Caco-2 (cell line): ENCODE measurements at regions not wholly inside any gene's neighbourhood (a gene's known extent, or its start where the extent isn't known, plus 50 kb on each side); places are given as distances from the start of the nearest gene placed in this dataset.

Source experiments
- BruUV-seq: library from RNA; stranded (reverse); fragments of 400-500 nt; replicated peaks from 2 replicates; lab custom pipeline; 2021; lab: Mats Ljungman, UMichigan
- CTCF ChIA-PET: fragments of 300-600 bp; sonication (Branson Sonifier 250); formaldehyde crosslinking; loops from one replicate; lab custom pipeline; 2022; ENCODE audit warnings: antibody characterized with exemption; lab: Charles Lee
- POLR2A ChIA-PET: fragments of 300-600 bp; sonication (Branson Sonifier 250); formaldehyde crosslinking; loops from one replicate; lab custom pipeline; 2022; ENCODE audit warnings: antibody characterized with exemption; lab: Charles Lee
- DNase-seq, 2 experiments: peaks; one replicate each; pipeline versions ENCODE4 v3.0.0 to v3.0.0-alpha.2; 2020 to 2022
- H3K27me3 ChIP-seq: replicated peaks from 2 replicates; pipeline ENCODE4 v1.6.0; 2011; ENCODE audit warnings: low read length; ENCODE audit not compliant: control insufficient read depth, insufficient read depth
- H3K36me3 ChIP-seq: 2 replicates; pipeline ENCODE4 v1.5.1; 2011; ENCODE audit warnings: low read length; ENCODE audit not compliant: control insufficient read depth, insufficient read depth
- H3K4me1 ChIP-seq: fragments of 250-450 bp; sonication (Bioruptor Pico); 2 replicates; pipeline ENCODE4 v1.5.1; 2020; ENCODE audit warnings: mild to moderate bottlenecking
- H3K4me3 ChIP-seq: 2 replicates; pipeline ENCODE4 v1.5.1; 2011; ENCODE audit warnings: low read depth, mild to moderate bottlenecking, control low read depth, low read length
- H3K9me3 ChIP-seq: fragments of 250-450 bp; sonication (Bioruptor Pico); 2 replicates; pipeline ENCODE4 v1.5.1; 2020; ENCODE audit warnings: mild to moderate bottlenecking, moderate library complexity
- H3K27ac Mint-ChIP-seq: one replicate; pipeline ENCODE4 v1.8.0; 2022; ENCODE audit warnings: mixed read lengths; ENCODE audit not compliant: unreplicated experiment
- H3K27me3 Mint-ChIP-seq: one replicate; pipeline ENCODE4 v1.8.0; 2022; ENCODE audit warnings: mixed read lengths; ENCODE audit not compliant: insufficient read depth, unreplicated experiment
- H3K36me3 Mint-ChIP-seq: one replicate; pipeline ENCODE4 v1.8.0; 2022; ENCODE audit warnings: mild to moderate bottlenecking, mixed read lengths; ENCODE audit not compliant: insufficient read depth, unreplicated experiment
- H3K4me1 Mint-ChIP-seq: one replicate; pipeline ENCODE4 v1.8.0; 2022; ENCODE audit warnings: low read depth, mixed read lengths; ENCODE audit not compliant: unreplicated experiment
- H3K4me3 Mint-ChIP-seq: one replicate; pipeline ENCODE4 v1.8.0; 2022; ENCODE audit warnings: mild to moderate bottlenecking, moderate library complexity, mixed read lengths; ENCODE audit not compliant: unreplicated experiment
- H3K9me3 Mint-ChIP-seq: one replicate; pipeline ENCODE4 v1.8.0; 2022; ENCODE audit warnings: mixed read lengths; ENCODE audit not compliant: unreplicated experiment
- intact Hi-C: fragments of 100-400 bp; cut with micrococcal nuclease; formaldehyde crosslinking; loops from one replicate; pipeline ENCODE4 v1.10.0; 2022; ENCODE audit not compliant: unreplicated experiment
- TF ChIP-seq, protein P1 (sequence below), 2 experiments: fragments of 200-600 bp in 1 of 2; IDR thresholded peaks; 1 replicate in 1 of 2; 2 replicates in 1 of 2; pipeline versions ENCODE4 v1.5.1 to v1.8.0; 2011 to 2022; ENCODE audit warnings: antibody characterized with exemption in 1 of 2, control low read depth in 1 of 2, inconsistent platforms in 1 of 2, low read depth in 1 of 2, low read length in 1 of 2, mild to moderate bottlenecking in 1 of 2, moderate library complexity in 1 of 2; ENCODE audit not compliant: insufficient read depth in 1 of 2, severe bottlenecking in 1 of 2, unreplicated experiment in 1 of 2

DNA sequence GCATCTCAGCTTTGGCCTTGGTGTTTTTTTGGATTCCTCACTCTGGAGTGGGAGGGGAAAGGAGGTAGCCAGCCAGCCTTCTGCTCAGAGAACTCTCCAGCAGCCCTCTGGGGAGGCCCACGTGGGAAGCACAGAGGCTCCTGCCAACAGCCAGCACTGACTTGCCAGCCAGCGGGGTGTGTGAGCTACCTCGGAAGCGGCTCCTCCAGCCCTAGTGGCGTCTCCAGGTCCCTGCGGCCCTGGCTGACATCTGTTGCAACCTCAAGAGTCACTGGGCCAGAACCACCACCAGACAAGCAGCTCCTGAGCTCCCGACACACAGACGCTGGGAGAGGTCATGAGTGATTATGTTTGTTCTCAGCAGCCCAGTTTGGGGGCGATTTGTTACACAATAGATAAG, 180.2 kb upstream of the FZD8 start:
- Histone ChIP-seq H3K9me3 (no peaks in the 10 kb centered on the region), H3K27me3 (no peaks in the 10 kb centered on the region), H3K36me3 (no peaks in the 10 kb centered on the region), H3K4me3 (no peak overlapping the region), H3K4me1 (no peaks in the 10 kb centered on the region)
- CTCF ChIA-PET = no interaction called here
- POLR2A ChIA-PET = no interaction called here
- H3K36me3 Mint-ChIP-seq = no peaks in the 10 kb centered on the region
- intact Hi-C loops = no loop called here
- TF ChIP-seq, protein P1, sequence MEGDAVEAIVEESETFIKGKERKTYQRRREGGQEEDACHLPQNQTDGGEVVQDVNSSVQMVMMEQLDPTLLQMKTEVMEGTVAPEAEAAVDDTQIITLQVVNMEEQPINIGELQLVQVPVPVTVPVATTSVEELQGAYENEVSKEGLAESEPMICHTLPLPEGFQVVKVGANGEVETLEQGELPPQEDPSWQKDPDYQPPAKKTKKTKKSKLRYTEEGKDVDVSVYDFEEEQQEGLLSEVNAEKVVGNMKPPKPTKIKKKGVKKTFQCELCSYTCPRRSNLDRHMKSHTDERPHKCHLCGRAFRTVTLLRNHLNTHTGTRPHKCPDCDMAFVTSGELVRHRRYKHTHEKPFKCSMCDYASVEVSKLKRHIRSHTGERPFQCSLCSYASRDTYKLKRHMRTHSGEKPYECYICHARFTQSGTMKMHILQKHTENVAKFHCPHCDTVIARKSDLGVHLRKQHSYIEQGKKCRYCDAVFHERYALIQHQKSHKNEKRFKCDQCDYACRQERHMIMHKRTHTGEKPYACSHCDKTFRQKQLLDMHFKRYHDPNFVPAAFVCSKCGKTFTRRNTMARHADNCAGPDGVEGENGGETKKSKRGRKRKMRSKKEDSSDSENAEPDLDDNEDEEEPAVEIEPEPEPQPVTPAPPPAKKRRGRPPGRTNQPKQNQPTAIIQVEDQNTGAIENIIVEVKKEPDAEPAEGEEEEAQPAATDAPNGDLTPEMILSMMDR (IDR thresholded peaks at IDR 0.05; ENCODE audit: insufficient read depth in 1 of 2, low read depth in 1 of 2, low read length in 1 of 2, severe bottlenecking in 1 of 2, unreplicated experiment in 1 of 2) = peak; percentile 12 to 41
- no peak overlapping the region for H3K4me3 Mint-ChIP-seq
- peaks cover 8% of the 10 kb centered on the region for H3K27me3 Mint-ChIP-seq
- no peaks in the 10 kb centered on the region for H3K4me1 Mint-ChIP-seq
- no peak overlapping the region for H3K27ac Mint-ChIP-seq
- H3K9me3 Mint-ChIP-seq = no peaks in the 10 kb centered on the region
- BruUV-seq = no TSS peak
- peak; percentile 55 to 57 for DNase-seq

DNA sequence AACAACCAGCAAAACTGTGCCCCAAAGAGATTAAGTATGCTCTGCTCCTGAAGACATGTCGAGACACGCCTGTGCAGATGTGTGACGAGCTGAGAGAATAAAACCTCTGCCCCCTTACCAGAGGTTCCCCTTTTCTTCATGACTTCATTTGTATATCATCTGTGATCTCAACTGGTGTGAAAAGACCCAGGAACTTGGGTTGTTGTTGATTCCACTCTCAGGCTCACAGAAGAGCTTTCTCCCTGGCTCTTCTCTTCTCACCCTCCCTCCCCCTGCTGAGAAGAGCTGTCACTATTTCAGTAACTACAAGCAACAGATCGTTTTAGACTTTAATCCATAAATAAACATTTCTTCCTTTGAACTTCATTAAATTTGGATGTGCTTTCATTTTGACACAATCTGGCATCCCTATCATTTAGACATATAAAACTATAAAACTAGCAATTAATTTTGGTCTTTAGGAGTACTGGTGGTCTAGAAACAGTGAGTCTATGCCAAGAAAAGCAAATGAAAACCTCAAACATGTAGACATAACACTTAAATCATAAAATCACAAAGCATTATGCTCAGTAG, 179.3 kb upstream of the FZD8 start:
- ChIA-PET CTCF (no interaction called here), POLR2A (interaction anchor here (0.5 kb wide), 1 partner anchor 531 kb away, joined by 6 read pairs; no protein-coding TSS in a partner anchor)
- Histone ChIP-seq H3K27me3 (no peaks in the 10 kb centered on the region), H3K4me1 (no peaks in the 10 kb centered on the region), H3K9me3 (no peaks in the 10 kb centered on the region), H3K4me3 (no peak overlapping the region), H3K36me3 (no peaks in the 10 kb centered on the region)
- no peak overlapping the region for H3K4me3 Mint-ChIP-seq
- intact Hi-C loops = no loop called here
- BruUV-seq = no TSS peak
- H3K4me1 Mint-ChIP-seq = no peaks in the 10 kb centered on the region
- no peaks in the 10 kb centered on the region for H3K9me3 Mint-ChIP-seq
- TF ChIP-seq, protein P1 (IDR thresholded peaks at IDR 0.05; ENCODE audit: insufficient read depth in 1 of 2, low read depth in 1 of 2, low read length in 1 of 2, severe bottlenecking in 1 of 2, unreplicated experiment in 1 of 2) = no peak
- no peaks in the 10 kb centered on the region for H3K36me3 Mint-ChIP-seq
- peaks cover 8% of the 10 kb centered on the region for H3K27me3 Mint-ChIP-seq
- no peak for DNase-seq
- no peak overlapping the region for H3K27ac Mint-ChIP-seq

DNA sequence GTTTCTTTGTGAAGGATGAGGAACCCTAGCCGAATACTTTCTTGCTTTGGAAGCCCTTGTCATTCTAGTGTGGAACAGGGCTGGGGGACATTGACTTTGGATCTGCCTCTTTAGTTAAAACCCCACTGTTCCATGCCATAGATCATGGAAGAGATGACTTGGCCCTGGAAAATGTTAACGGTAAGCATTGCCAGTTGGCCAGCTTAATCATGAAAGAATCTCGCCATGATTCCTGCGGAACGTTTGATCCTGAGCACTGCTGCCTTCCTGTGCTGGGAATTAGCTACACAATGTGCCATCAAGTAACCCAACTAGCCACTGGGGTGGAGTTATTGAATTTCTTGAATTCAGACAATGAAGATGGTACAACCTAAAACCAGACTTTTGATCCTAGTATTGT, 177.6 kb upstream of the FZD8 start:
- TF ChIP-seq, protein P1 (IDR thresholded peaks at IDR 0.05; ENCODE audit: insufficient read depth in 1 of 2, low read depth in 1 of 2, low read length in 1 of 2, severe bottlenecking in 1 of 2, unreplicated experiment in 1 of 2) = no peak
- BruUV-seq = no TSS peak
- ChIA-PET POLR2A (no interaction called here), CTCF (no interaction called here)
- Histone ChIP-seq H3K4me1 (no peaks in the 10 kb centered on the region), H3K9me3 (no peaks in the 10 kb centered on the region), H3K27me3 (no peaks in the 10 kb centered on the region), H3K36me3 (no peaks in the 10 kb centered on the region), H3K4me3 (no peak overlapping the region)
- H3K4me3 Mint-ChIP-seq = no peak overlapping the region
- H3K27me3 Mint-ChIP-seq = peaks cover 11% of the 10 kb centered on the region
- no peaks in the 10 kb centered on the region for H3K9me3 Mint-ChIP-seq
- intact Hi-C loops = no loop called here
- DNase-seq = no peak
- no peaks in the 10 kb centered on the region for H3K4me1 Mint-ChIP-seq
- H3K36me3 Mint-ChIP-seq = no peaks in the 10 kb centered on the region
- no peak overlapping the region for H3K27ac Mint-ChIP-seq
